Activated T-helper 1 cell treated with Interleukin-2 at 50 U/mL for 16 hours (primary cell): ENCODE measurements at regions not wholly inside any gene's neighbourhood (a gene's known extent, or its start where the extent isn't known, plus 50 kb on each side); places are given as distances from the start of the nearest gene placed in this dataset.

Source experiments
- DNase-seq: peaks from one replicate; pipeline ENCODE4 v3.0.0-alpha.2; 2020; ENCODE audit warnings: low read depth

- DNase-seq: no peak
Observed at GRCh38 chr20:52261792-52262191, 70.2 kb upstream of the ZFP64 start.

GRCh38 chr20:52259295-52259694 is 67.7 kb upstream of the ZFP64 start:
- no peak for DNase-seq

GRCh38 chr20:52256454-52256853 is 64.9 kb upstream of the ZFP64 start:
- no peak for DNase-seq

GRCh38 chr20:52252664-52253063 is 61.1 kb upstream of the ZFP64 start:
- DNase-seq: no peak

GRCh38 chr20:52251827-52252226 is 60.2 kb upstream of the ZFP64 start:
- DNase-seq: no peak

- no peak for DNase-seq
Observed at GRCh38 chr20:52251136-52251700, 59.6 kb upstream of the ZFP64 start.

- no peak for DNase-seq
Observed at GRCh38 chr20:52247548-52247947, 56.0 kb upstream of the ZFP64 start.

- DNase-seq: no peak
Observed at GRCh38 chr20:52246366-52246765, 54.8 kb upstream of the ZFP64 start.

- DNase-seq: no peak
Observed at GRCh38 chr20:52244702-52245101, 53.1 kb upstream of the ZFP64 start.

GRCh38 chr20:52242237-52243230 is 51.0 kb upstream of the ZFP64 start:
- no peak for DNase-seq
